ENCODE measurements at regions not wholly inside any gene's neighbourhood (a gene's known extent, or its start where the extent isn't known, plus 50 kb on each side); places are given as distances from the start of the nearest gene placed in this dataset.

- no peak for TF ChIP-seq CTCF (IDR thresholded peaks at IDR 0.05)
- TF ChIP-seq POLR2A (IDR thresholded peaks at IDR 0.05; ENCODE audit: low read depth) = no peak
- no peak for TF ChIP-seq EP300 (IDR thresholded peaks at IDR 0.05)
- TF ChIP-seq POLR2AphosphoS5 (IDR thresholded peaks at IDR 0.05) = no peak
- intact Hi-C loops (cut with DNase I) = no loop called here
Measured at GRCh38 chr15:37262922-37263608, 162.7 kb upstream of the MEIS2 start.

GRCh38 chr15:37289109-37289765 lies 188.9 kb upstream of the MEIS2 start:
- no peaks in the 10 kb centered on the region for H3K36me3 ChIP-seq
- H3K9me3 ChIP-seq = no peaks in the 10 kb centered on the region
- H3K27me3 ChIP-seq = no peaks in the 10 kb centered on the region
- H3K27ac ChIP-seq (replicated peaks in 1 of 4) = no peak overlapping the region
- no peak for TF ChIP-seq POLR2AphosphoS5 (IDR thresholded peaks at IDR 0.05)
- no peak for TF ChIP-seq EP300 (IDR thresholded peaks at IDR 0.05)
- no peak for TF ChIP-seq CTCF (IDR thresholded peaks at IDR 0.05)
- no peaks in the 10 kb centered on the region for H3K4me1 ChIP-seq
- 72% methylated on average over 3 of the region's 3 CpGs for WGBS
- no peak overlapping the region for H3K4me3 ChIP-seq
- intact Hi-C loops (cut with DNase I) = no loop called here
- DNase-seq (ENCODE audit: extremely low spot score) = no peak

More at GRCh38 chr15:37262922-37263608, 162.7 kb upstream of the MEIS2 start:
- no peak overlapping the region for H3K27ac ChIP-seq (replicated peaks in 1 of 4)
- no peaks in the 10 kb centered on the region for H3K36me3 ChIP-seq
- H3K4me3 ChIP-seq = no peak overlapping the region
- DNase-seq (ENCODE audit: extremely low spot score) = no peak
- no peaks in the 10 kb centered on the region for H3K4me1 ChIP-seq
- WGBS = 75% methylated on average over 3 of the region's 3 CpGs
- no peaks in the 10 kb centered on the region for H3K27me3 ChIP-seq
- H3K9me3 ChIP-seq = no peaks in the 10 kb centered on the region

- TF ChIP-seq POLR2AphosphoS5 (IDR thresholded peaks at IDR 0.05) (no peak), POLR2A (IDR thresholded peaks at IDR 0.05; ENCODE audit: low read depth) (no peak), EP300 (IDR thresholded peaks at IDR 0.05) (no peak), CTCF (IDR thresholded peaks at IDR 0.05) (no peak)
- WGBS = 75% methylated on average over 1 of the region's 1 CpG
Measured at GRCh38 chr15:37291920-37292319, 191.6 kb upstream of the MEIS2 start.

GRCh38 chr15:37298271-37298670 lies 197.9 kb upstream of the MEIS2 start:
- no peaks in the 10 kb centered on the region for H3K9me3 ChIP-seq
- 38% methylated on average over 1 of the region's 1 CpG for WGBS

More at GRCh38 chr15:37291920-37292319, 191.6 kb upstream of the MEIS2 start:
- no peak overlapping the region for H3K27ac ChIP-seq (replicated peaks in 1 of 4)
- no peaks in the 10 kb centered on the region for H3K27me3 ChIP-seq
- no peak overlapping the region for H3K4me3 ChIP-seq
- H3K4me1 ChIP-seq = no peaks in the 10 kb centered on the region
- no peaks in the 10 kb centered on the region for H3K9me3 ChIP-seq
- DNase-seq (ENCODE audit: extremely low spot score) = no peak
- intact Hi-C loops (cut with DNase I) = no loop called here
- H3K36me3 ChIP-seq = no peaks in the 10 kb centered on the region

More at GRCh38 chr15:37298271-37298670, 197.9 kb upstream of the MEIS2 start:
- Histone ChIP-seq H3K27me3 (no peaks in the 10 kb centered on the region), H3K27ac (replicated peaks in 1 of 4) (no peak overlapping the region), H3K4me3 (no peak overlapping the region), H3K36me3 (no peaks in the 10 kb centered on the region), H3K4me1 (no peaks in the 10 kb centered on the region)
- intact Hi-C loops (cut with DNase I) = no loop called here
- DNase-seq (ENCODE audit: extremely low spot score) = no peak
- TF ChIP-seq POLR2A (IDR thresholded peaks at IDR 0.05; ENCODE audit: low read depth) = no peak
- no peak for TF ChIP-seq EP300 (IDR thresholded peaks at IDR 0.05)
- no peak for TF ChIP-seq POLR2AphosphoS5 (IDR thresholded peaks at IDR 0.05)
- no peak for TF ChIP-seq CTCF (IDR thresholded peaks at IDR 0.05)
